ENCODE measurements at regions not wholly inside any gene's neighbourhood (a gene's known extent, or its start where the extent isn't known, plus 50 kb on each side); places are given as distances from the start of the nearest gene placed in this dataset.

DNA sequence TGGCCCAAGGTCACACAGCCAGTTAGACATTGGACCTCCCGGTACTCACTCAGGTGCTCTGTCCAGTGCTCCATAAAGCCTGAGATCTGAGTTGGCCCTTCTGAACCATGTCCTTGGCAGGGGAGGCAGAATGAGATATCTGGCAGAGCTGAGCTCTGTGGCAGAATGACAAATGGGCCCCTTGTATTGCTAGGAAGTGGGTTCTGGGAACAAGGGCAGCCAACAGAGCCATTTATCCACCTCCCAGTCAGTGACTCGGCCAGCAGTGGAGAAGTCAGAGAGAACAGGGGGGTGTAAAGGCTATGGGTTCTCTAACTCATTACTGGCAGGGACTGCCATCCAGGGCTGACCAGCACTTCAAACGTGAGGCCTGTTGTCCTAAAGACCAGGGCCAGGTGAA lies 117.1 kb upstream of the NLRP1 start:
- Histone ChIP-seq H3K4me1 (ENCODE audit: low read depth) (no peaks in the 10 kb centered on the region), H3K27ac (no peak overlapping the region), H3K9me3 (ENCODE audit: low read depth) (no peaks in the 10 kb centered on the region), H3K4me3 (no peak overlapping the region), H3K27me3 (no peaks in the 10 kb centered on the region), H3K36me3 (no peaks in the 10 kb centered on the region)
- no peak for DNase-seq (ENCODE audit: low read depth in 1 of 2, low spot score in 1 of 2)
- TF ChIP-seq, protein P1, sequence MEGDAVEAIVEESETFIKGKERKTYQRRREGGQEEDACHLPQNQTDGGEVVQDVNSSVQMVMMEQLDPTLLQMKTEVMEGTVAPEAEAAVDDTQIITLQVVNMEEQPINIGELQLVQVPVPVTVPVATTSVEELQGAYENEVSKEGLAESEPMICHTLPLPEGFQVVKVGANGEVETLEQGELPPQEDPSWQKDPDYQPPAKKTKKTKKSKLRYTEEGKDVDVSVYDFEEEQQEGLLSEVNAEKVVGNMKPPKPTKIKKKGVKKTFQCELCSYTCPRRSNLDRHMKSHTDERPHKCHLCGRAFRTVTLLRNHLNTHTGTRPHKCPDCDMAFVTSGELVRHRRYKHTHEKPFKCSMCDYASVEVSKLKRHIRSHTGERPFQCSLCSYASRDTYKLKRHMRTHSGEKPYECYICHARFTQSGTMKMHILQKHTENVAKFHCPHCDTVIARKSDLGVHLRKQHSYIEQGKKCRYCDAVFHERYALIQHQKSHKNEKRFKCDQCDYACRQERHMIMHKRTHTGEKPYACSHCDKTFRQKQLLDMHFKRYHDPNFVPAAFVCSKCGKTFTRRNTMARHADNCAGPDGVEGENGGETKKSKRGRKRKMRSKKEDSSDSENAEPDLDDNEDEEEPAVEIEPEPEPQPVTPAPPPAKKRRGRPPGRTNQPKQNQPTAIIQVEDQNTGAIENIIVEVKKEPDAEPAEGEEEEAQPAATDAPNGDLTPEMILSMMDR (IDR thresholded peaks at IDR 0.05; ENCODE audit: low read depth, low read length), result no peak

DNA sequence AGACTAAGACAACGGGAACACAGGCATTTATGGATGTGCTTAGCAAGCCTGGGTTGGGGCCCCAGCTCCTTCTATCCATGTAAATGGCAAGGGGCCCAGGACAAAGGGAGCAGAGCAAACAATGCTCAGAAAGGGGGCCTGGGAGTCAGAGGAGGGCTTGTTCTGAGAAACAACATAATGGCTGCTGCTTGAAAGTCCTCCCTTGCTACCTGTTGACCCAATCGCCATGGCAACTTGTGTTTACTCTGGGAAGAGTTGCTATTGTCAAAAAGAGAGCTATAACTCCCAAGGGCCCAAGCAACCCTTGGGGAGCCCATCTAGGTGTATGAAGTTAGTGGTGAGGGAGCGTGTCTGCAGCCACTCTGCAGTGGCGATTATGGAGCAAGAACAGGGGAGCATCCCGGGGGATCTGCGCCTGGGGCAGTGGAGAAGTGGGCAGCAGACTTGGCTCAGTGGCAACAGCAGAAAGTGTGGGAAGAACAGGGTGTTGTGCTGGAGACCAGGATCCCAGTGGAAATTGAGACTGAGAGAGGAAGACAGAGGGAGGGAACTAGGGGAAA lies 118.7 kb upstream of the NLRP1 start:
- H3K36me3 ChIP-seq, result no peaks in the 10 kb centered on the region
- no peaks in the 10 kb centered on the region for H3K27me3 ChIP-seq
- no peaks in the 10 kb centered on the region for H3K4me1 ChIP-seq (ENCODE audit: low read depth)
- no peaks in the 10 kb centered on the region for H3K9me3 ChIP-seq (ENCODE audit: low read depth)
- no peak for DNase-seq (ENCODE audit: low read depth in 1 of 2, low spot score in 1 of 2)
- TF ChIP-seq, protein P1 (IDR thresholded peaks at IDR 0.05; ENCODE audit: low read depth, low read length), result no peak
- no peak overlapping the region for H3K4me3 ChIP-seq
- no peak overlapping the region for H3K27ac ChIP-seq

DNA sequence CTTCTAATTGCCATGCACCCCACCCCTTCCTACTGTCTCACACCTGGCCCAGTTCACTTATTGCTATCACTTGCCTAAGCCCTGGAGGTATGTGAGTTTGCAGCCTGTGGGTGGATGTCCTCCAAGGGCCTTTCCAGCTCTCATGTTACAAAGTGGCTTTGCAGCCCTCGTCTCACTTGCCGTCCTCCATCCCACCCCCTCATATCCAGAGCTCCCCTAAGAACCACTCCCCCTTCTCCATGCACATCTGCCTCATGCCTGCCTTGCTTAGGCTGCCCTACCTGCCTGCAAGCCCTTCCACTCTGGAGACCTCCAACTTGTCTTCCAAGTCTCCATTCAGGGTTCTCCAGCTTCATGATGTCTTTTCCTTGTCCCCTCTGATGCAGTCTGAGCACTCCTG lies 119.4 kb upstream of the NLRP1 start:
- Histone ChIP-seq H3K27ac (no peak overlapping the region), H3K4me3 (no peak overlapping the region), H3K27me3 (no peaks in the 10 kb centered on the region), H3K4me1 (ENCODE audit: low read depth) (no peaks in the 10 kb centered on the region), H3K9me3 (ENCODE audit: low read depth) (no peaks in the 10 kb centered on the region), H3K36me3 (no peaks in the 10 kb centered on the region)
- TF ChIP-seq, protein P1 (IDR thresholded peaks at IDR 0.05; ENCODE audit: low read depth, low read length), result no peak
- no peak for DNase-seq (ENCODE audit: low read depth in 1 of 2, low spot score in 1 of 2)

DNA sequence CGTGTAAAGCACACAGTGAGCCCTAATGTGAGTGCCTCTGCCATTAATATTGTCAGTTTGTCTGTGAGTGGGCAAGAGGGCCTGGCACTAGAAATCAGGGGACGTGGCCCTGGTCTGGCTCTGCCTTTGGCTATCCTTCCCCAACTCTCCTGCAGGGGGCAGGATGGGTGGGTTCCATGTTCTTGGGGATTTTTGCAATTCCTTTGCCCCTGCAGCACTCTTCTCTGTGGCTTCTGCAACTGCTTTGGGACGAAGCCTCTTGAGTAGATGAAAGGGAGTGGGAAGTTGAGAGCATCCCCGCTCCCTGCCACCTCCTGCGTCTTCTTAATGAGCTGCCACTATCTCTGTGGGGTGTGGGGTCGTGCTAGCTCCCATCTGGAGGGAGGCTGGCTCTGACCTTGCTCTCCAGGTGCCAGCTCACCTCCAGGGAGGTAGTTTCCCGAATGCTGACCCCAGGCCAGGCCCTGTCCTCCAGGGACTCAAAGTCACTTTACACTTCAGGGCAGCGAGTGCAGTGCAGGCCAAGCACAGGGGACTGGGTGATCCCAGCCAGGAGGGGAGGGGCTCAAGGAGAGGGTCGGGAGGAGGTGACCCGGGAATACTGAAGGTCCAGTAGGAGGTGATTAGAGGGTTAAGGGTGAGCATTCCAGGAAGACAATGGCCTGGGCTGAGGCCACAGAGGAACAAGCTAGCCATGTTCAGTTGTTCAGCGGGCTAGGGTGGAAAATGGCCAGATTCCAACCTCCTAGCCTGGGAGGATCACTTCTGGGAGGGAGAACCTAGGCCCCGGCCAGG lies 121.0 kb upstream of the NLRP1 start:
- no peaks in the 10 kb centered on the region for H3K27me3 ChIP-seq
- peak; percentile 18 to 31 for DNase-seq (ENCODE audit: low read depth in 1 of 2, low spot score in 1 of 2)
- H3K9me3 ChIP-seq (ENCODE audit: low read depth), result no peaks in the 10 kb centered on the region
- H3K27ac ChIP-seq, result no peak overlapping the region
- TF ChIP-seq, protein P1 (IDR thresholded peaks at IDR 0.05; ENCODE audit: low read depth, low read length), result peak; percentile 41
- H3K4me3 ChIP-seq, result no peak overlapping the region
- no peaks in the 10 kb centered on the region for H3K36me3 ChIP-seq
- no peaks in the 10 kb centered on the region for H3K4me1 ChIP-seq (ENCODE audit: low read depth)

DNA sequence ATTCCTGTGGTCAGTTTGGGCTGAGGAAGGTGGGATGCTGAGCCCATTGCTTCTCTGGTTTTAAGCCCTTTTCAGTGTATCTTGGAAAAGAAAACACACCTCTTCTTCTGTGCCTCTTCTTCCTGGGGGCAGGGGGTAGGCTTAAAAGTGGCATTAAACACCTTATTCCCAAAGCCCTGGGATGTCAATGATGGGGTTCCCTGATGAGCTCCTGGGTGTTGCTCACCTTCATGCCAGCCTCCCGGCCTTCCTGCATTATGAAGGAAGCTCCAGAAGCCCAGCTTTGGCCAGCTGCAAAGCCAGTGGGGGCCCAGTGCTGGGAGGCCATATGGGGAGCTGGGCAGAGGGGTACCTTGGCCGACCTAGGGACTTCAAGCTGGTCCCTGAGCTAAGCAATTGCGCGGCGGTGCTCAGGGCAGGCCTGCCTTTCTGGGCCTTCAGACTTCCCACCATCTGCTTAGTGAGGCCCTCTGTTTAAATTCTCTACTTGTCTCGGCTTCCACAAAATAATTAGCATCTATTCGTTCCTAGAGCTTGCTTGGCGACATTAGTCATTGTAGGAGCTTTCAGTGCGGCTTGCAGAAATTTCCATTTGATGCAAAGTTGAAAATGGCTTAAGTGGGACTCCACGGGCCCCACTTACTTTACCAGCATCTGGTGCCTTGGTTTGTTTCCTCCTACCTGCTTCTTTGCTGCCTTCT lies 121.7 kb upstream of the NLRP1 start:
- TF ChIP-seq, protein P1 (IDR thresholded peaks at IDR 0.05; ENCODE audit: low read depth, low read length), result no peak
- Histone ChIP-seq H3K27ac (no peak overlapping the region), H3K4me1 (ENCODE audit: low read depth) (no peaks in the 10 kb centered on the region)

More for the DNA sequence above, 121.7 kb upstream of the NLRP1 start:
- no peaks in the 10 kb centered on the region for H3K9me3 ChIP-seq (ENCODE audit: low read depth)
- H3K36me3 ChIP-seq, result no peaks in the 10 kb centered on the region
- H3K27me3 ChIP-seq, result no peaks in the 10 kb centered on the region
- DNase-seq (ENCODE audit: low read depth in 1 of 2, low spot score in 1 of 2), result no peak
- no peak overlapping the region for H3K4me3 ChIP-seq
